Amniotic epithelial cell (primary cell): ENCODE measurements at regions not wholly inside any gene's neighbourhood (a gene's known extent, or its start where the extent isn't known, plus 50 kb on each side); places are given as distances from the start of the nearest gene placed in this dataset.

Experiments used
- DNase-seq: peaks from one replicate; pipeline ENCODE4 v3.0.0-alpha.2; 2010; ENCODE audit warnings: low read depth

DNA sequence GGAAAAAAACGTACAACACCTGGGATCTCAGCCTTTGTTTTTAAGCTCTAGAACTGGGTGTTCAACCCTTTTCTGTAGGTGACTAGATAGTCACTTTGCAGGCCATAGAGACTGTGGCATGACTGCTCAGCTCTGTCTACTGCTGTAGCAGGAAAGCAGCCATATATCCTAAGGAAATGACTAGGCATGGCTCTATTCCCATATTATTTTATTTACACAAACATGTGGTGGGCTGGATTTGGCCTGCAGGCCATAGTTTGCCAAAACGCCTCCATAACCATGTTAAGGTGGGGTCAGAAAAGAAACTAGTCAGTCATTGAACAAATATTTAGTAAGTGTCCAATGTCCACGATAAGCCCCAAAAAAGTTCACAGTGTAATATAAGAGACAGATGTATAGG lies 452.5 kb downstream of the MCTP2 start:
- DNase-seq: no peak

DNA sequence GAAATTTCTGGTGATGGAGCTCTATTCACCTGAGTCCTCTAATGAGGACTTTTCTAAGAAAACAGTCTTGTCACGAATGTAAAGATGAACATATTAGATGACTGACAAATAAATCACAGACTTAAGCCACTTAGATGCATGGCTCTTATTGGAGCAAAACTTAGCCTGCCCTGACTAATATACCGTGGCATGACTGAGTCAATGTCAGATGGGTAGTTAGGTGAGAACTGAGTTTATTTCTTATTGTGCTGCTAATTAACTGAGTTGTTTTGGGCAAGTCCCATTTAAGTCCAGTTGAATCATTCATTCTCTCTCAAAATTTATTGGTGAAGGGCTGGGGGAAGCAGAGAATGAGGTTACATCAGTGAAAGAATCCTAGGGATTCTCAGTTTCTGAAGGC lies 459.8 kb downstream of the MCTP2 start:
- DNase-seq: no peak

- no peak for DNase-seq
Observed at GRCh38 chr15:94692710-94693109, 461.3 kb downstream of the MCTP2 start.

DNA sequence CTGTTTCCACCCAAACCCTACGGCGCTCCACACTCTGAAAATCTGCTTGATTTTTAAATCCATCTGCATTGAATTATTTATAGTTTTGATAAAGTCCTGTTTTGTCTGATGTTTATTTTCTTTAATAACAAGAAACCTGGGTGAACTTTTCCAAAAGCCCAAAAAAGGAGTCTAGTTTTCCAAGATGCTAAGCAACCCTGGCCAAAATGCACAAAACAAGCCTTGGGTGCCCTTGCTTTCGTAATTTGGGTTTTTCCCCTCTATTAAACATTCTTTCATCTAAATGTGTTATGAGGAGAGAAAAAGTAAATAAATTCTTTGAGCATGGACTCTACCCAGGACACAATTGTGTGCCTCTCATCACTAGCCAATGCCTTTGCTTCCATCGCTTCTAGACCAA lies 468.9 kb downstream of the MCTP2 start:
- DNase-seq: no peak

GRCh38 chr15:94701281-94701985 lies 470.1 kb downstream of the MCTP2 start:
- no peak for DNase-seq

GRCh38 chr15:94703596-94703995 lies 472.2 kb downstream of the MCTP2 start:
- no peak for DNase-seq

GRCh38 chr15:94704421-94704820 lies 473.1 kb downstream of the MCTP2 start:
- no peak for DNase-seq

GRCh38 chr15:94704946-94705345 lies 473.6 kb downstream of the MCTP2 start:
- DNase-seq: no peak

DNA sequence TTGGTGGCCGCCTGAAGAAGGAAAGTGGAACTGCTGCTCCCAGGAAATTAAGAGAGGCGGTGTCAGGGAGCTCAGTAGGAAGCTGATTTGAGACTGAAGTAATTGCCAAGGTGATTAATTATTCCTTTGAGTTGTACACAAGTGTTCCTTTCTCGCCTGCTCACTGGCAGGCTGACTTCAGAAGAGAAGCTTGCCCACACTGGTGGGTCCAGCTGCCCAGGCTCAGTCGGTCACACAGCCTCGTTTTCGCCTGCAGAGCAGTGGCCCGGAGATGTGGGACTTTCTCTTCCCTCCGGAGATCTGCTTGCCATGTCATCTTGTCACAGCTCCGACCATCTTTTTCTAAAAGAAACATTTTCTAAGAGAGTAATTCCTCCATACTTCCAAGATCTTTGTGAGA lies 478.0 kb downstream of the MCTP2 start:
- no peak for DNase-seq

DNA sequence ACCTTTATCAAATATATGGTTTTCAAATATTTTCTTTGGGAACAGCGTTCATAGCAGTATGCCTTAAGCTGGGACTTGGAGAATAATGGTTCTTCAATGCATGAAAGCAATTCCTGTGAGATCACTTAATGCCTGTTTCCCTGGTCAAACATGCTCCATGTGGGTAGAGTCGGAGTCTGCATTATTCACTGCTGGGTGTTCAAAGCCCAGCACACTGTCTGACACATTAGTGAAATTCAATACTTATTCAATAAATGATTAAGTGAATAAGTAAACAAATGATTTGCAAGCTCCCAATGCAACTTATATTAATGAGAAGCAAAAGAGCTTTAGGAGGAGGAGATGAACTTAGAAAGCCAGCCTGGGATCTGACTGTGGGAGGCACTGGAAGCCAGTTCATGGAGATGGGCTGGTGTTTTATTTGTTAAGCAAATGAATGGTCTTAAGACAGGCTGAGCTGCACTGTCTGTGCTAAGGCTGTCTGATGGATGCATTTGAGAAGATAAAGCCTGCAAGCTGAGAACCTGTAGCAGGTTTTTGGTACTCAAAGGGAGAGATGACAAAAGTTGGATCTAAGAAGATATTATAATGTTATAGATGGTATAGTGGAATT lies 490.8 kb downstream of the MCTP2 start:
- DNase-seq: no peak

DNA sequence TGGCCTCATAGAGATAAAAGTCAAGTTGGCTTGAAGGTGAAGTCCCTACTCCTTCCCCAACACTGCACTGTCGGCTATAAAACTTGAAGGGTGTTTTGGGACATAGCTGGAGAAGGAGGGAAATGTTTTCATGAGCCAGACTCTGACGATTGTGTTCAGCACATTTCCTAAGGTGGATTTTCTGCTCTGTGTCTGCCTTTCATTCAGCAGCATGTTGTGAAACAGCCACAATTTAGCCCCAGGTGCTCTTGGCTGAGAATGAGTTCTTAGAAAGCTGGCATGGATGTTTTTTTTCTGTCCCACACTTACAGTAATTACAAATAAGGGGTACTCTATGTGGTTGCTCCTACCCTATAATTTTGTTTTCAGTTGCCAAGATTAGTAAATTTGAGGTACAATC lies 492.4 kb downstream of the MCTP2 start:
- DNase-seq: no peak

GRCh38 chr15:94731286-94731685 lies 499.9 kb downstream of the MCTP2 start:
- DNase-seq: no peak

- no peak for DNase-seq
Observed at GRCh38 chr15:94734460-94734859, 503.1 kb downstream of the MCTP2 start.

DNA sequence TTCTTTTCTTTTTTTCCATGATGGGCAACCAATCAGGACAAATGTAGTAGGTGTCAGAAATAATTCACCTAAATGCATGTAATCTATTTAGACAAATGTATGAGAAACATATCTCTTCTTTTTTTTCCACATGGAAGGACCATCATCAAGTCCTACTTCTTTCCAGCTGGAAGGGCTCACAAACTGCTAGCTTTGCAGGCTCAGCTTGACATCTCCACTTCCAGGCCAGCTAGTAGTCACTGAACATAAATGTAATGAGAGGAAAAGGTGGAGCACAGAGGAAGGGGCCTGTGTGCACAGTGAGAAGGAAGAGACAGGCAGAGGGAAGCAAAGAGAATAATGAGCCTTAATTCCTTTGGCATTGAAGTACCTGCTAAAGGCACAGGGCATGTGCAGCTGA lies 504.9 kb downstream of the MCTP2 start:
- no peak for DNase-seq

DNA sequence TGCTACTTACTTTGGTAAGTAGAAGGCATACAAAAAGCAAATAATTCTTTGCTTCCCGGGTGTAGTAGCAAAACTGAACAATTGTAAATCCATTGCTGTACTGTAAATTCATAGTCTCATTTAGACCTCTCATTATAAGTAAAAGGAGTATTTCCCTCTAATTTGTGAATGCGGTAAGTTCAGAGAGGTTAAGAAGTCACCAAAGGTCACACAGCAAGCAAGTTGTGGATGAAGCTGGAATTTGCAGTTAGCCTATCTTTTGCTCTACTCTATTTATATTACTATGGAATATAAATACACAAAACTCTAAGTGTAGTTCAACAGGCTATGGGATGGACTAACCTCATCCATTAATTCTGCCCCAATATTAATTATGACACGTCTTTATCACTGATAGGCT lies 508.3 kb downstream of the MCTP2 start:
- no peak for DNase-seq

- no peak for DNase-seq
Observed at GRCh38 chr15:94740469-94740868, 509.1 kb downstream of the MCTP2 start.

DNA sequence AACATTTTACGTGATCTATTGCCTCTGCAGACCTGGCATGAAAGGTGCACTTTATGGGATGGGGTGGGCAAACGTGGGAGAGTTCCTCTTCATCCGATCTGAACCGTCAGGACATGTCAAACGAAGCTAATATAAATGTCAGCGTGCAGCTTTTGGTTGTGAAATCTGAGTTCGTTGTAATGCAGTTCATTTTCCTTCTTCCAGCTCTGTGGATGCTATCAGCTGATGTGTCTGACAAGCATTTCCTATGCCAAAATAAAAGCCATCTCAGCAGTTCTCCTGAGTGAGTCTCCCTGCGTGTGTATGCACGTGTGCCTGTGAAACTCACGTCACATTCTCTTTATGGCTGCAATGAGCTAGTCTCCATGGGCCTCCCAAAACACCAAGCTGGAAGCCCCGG lies 512.3 kb downstream of the MCTP2 start:
- no peak for DNase-seq

DNA sequence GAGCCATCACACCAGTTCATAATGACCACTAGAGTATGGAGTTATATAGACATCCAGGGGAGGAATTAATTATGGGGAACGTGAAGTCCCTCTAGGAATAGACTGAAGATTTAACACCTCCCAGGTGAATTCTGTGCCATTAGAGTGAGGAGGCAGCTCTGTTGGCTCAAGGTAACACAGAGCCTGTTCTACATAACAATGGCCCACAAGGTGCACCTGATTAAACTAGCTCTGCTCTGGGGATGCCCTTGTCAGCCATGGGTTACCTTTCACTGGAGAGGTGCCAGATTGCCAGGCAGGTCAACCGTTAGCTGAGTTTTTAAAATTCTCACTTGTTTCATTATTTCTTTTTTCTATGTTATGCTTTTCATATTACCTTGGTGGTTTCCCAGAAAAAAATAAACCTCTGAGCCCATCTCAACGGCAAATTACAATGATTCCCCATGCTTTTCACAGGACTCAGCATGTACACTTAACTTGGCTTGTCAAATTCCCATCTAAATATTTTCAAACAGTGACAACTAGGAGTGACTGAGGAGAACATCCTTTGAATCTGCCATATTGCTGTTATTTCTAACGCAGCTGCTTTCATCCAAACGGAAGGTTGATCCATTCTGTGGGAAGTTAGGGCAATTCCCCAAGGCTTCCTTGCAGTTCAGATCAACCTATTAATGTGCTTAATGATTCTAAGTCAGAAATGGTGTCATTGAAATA lies 512.9 kb downstream of the MCTP2 start:
- no peak for DNase-seq

- DNase-seq: no peak
Observed at GRCh38 chr15:94745371-94745770, 514.0 kb downstream of the MCTP2 start.

- DNase-seq: no peak
Observed at GRCh38 chr15:94747510-94747909, 516.1 kb downstream of the MCTP2 start.

- DNase-seq: no peak
Observed at GRCh38 chr15:94749811-94750617, 518.7 kb downstream of the MCTP2 start.

DNA sequence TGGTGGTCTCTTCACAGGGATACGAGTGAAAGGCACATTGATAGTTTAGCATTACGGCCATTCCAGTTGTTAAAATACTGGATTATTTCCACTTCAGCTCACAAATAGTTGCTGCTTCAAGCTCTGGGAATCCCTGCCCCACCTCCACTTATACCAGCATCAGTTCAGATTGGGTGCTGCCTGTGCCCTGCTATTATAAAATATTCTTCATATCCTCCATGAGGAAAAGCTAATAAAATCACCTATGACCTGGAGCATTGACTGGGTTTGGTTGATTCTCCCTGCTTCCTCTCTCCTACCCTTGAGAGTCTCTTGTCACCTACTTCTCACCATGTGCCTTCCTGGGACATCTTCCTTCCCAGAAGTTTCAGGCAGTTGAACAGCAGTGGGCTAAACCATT lies 529.0 kb downstream of the MCTP2 start:
- DNase-seq: no peak

DNA sequence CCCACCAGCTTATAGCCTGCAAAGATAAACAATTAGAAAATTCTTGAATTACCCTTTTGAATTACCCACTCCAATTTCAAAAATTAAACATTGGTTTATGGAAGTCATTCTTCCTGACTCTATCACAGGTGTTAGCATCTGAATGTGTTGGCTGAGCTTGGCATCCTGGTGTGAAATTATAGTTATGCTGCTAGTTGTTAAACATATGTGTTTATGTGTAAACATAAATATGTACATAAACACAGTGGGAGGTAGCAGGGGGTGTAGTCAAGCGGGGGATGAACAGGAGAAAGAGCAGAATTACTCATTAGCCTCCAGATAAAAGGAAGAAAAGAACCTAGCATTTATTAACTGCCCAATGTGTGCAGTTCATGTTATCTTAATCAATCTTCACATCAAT lies 530.2 kb downstream of the MCTP2 start:
- DNase-seq: no peak
